K562 (cell line): ENCODE measurements at regions not wholly inside any gene's neighbourhood (a gene's known extent, or its start where the extent isn't known, plus 50 kb on each side); places are given as distances from the start of the nearest gene placed in this dataset.

Experiments
- ATAC-seq: fragments of 200-7000 bp; cut with Tn5 transposase; 3 replicates; pipeline ENCODE4 v1.9.1; 2020; ENCODE audit warnings: moderate library complexity
- BruUV-seq: library from RNA; stranded (reverse); fragments of 400-500 nt; replicated peaks from 2 replicates; lab custom pipeline; 2021; lab: Mats Ljungman, UMichigan
- CTCF ChIA-PET: fragments of 300-600 bp; formaldehyde crosslinking; extraction: SDS; loops from one replicate; lab custom pipeline; 2021; ENCODE audit warnings: low intra/inter-chr PET ratio; lab: Yijun Ruan, JAX
- POLR2A ChIA-PET: fragments of 300-600, 350-650 bp; sonication (Branson Sonifier 250); formaldehyde crosslinking; extraction: SDS; loops from one replicate; lab custom pipeline; 2021; ENCODE audit warnings: antibody characterized with exemption, inconsistent platforms; lab: Yijun Ruan, JAX
- DNase-seq, 4 experiments: peaks; one replicate each; pipeline versions ENCODE4 v3.0.0 to v3.0.0-alpha.2; 2011 to 2018; ENCODE audit warnings: low spot score in 3 of 4, mixed read lengths in 3 of 4; ENCODE audit errors: extremely low read depth in 1 of 4
- FAIRE-seq: peaks from 2 replicates; lab custom pipeline; 2011; peaks lifted over from hg19 to GRCh38; lab: Jason Lieb, UNC
- H2AFZ ChIP-seq: 2 replicates; pipeline ENCODE4 v1.6.0; 2011; ENCODE audit warnings: low read depth, low read length, control low read depth, inconsistent platforms
- H3K27ac ChIP-seq: fragments of 200-600 bp; 3 replicates; pipeline ENCODE4 v1.8.0; 2011; ENCODE audit warnings: low read depth, mild to moderate bottlenecking, control low read depth, inconsistent platforms, low read length, moderate library complexity, mixed read lengths; ENCODE audit errors: extremely low read depth
- H3K27me3 ChIP-seq, 2 experiments: fragments of 300-600 bp in 1 of 2; 2 replicates in 1 of 2; 3 replicates in 1 of 2; pipeline versions ENCODE4 v1.6.0 to v1.8.0; 2011; ENCODE audit warnings: inconsistent platforms in 2 of 2, low read length in 2 of 2, mild to moderate bottlenecking in 1 of 2, mixed read lengths in 1 of 2, moderate library complexity in 1 of 2; ENCODE audit not compliant: control insufficient read depth in 2 of 2, insufficient read depth in 2 of 2
- H3K36me3 ChIP-seq: fragments of 300-600 bp; 3 replicates; pipeline ENCODE4 v1.8.0; 2011; ENCODE audit warnings: mild to moderate bottlenecking, low read length, inconsistent platforms; ENCODE audit not compliant: control insufficient read depth, insufficient read depth
- H3K4me1 ChIP-seq, 2 experiments: fragments of 200-600 bp in 1 of 2; replicated peaks in 1 of 2; 2 replicates in 1 of 2; 3 replicates in 1 of 2; pipeline versions ENCODE4 v1.5.1 to v1.8.0; 2011; ENCODE audit warnings: inconsistent platforms in 2 of 2, low read length in 2 of 2, mild to moderate bottlenecking in 1 of 2, mixed read lengths in 1 of 2, moderate library complexity in 1 of 2; ENCODE audit not compliant: control insufficient read depth in 2 of 2, insufficient read depth in 2 of 2
- H3K4me2 ChIP-seq: 2 replicates; pipeline ENCODE4 v1.6.1; 2011; ENCODE audit warnings: low read length, control low read depth, inconsistent platforms, mixed read lengths; ENCODE audit not compliant: insufficient read depth
- H3K4me3 ChIP-seq: fragments of 200-600 bp; sonication (generic), shearing (Covaris generic); 2 replicates; pipeline ENCODE4 v1.5.1; 2016; ENCODE audit warnings: control low read depth, inconsistent platforms
- H3K79me2 ChIP-seq: fragments of 200-600 bp; 3 replicates; pipeline ENCODE4 v1.8.0; 2011; ENCODE audit warnings: low read length, inconsistent platforms; ENCODE audit not compliant: control insufficient read depth, insufficient read depth
- H3K9ac ChIP-seq, 2 experiments: 2 replicates each; pipeline versions ENCODE4 v1.6.0 to v1.6.1; 2011; ENCODE audit warnings: low read depth in 2 of 2, low read length in 2 of 2, control low read depth in 1 of 2, inconsistent platforms in 1 of 2, mild to moderate bottlenecking in 1 of 2, mixed read lengths in 1 of 2; ENCODE audit not compliant: insufficient read depth in 1 of 2
- H3K9me1 ChIP-seq: one replicate; pipeline ENCODE4 v1.6.0; 2011; ENCODE audit warnings: inconsistent platforms, mild to moderate bottlenecking, low read length, moderate library complexity; ENCODE audit not compliant: control insufficient read depth, insufficient read depth
- H3K9me3 ChIP-seq: replicated peaks from 2 replicates; pipeline ENCODE4 v1.5.1; 2011; ENCODE audit warnings: low read depth, low read length, inconsistent platforms; ENCODE audit not compliant: control insufficient read depth, insufficient read depth
- H4K20me1 ChIP-seq: replicated peaks from 2 replicates; pipeline ENCODE4 v1.6.1; 2011; ENCODE audit warnings: low read length, inconsistent platforms, mixed read lengths; ENCODE audit not compliant: control insufficient read depth, insufficient read depth
- ARID1B ChIP-seq: fragments of 450-650 bp; IDR thresholded peaks from 2 replicates; pipeline ENCODE4 v1.6.1; 2016; ENCODE audit warnings: antibody characterized with exemption, mild to moderate bottlenecking, inconsistent platforms
- CBX8 ChIP-seq: fragments of 200-600 bp; sonication (generic); IDR thresholded peaks from 2 replicates; pipeline ENCODE4 v1.6.1; 2012; ENCODE audit warnings: borderline replicate concordance, mixed run types, low read depth, mild to moderate bottlenecking, moderate library complexity, mixed read lengths, low read length, control low read depth, inconsistent platforms; ENCODE audit not compliant: poor library complexity, severe bottlenecking; ENCODE audit errors: extremely low read depth
- CTBP1 ChIP-seq: fragments of 450-650 bp; IDR thresholded peaks from 2 replicates; pipeline ENCODE4 v1.6.1; 2016; ENCODE audit warnings: borderline replicate concordance
- KLF6 ChIP-seq: fragments of 250-450 bp; sonication (Bioruptor Pico); IDR thresholded peaks from 2 replicates; pipeline ENCODE4 v1.4.0; 2020; ENCODE audit warnings: mild to moderate bottlenecking, moderate library complexity, borderline replicate concordance
- MTA2 ChIP-seq: fragments of 450-650 bp; IDR thresholded peaks from 2 replicates; pipeline ENCODE4 v1.6.1; 2016; ENCODE audit warnings: low read depth
- NONO ChIP-seq, 2 experiments: fragments of 200-400 bp in 1 of 2; fragments of 450-650 bp in 1 of 2; formaldehyde crosslinking in 1 of 2; IDR thresholded peaks; 2 replicates each; pipeline ENCODE4 v1.6.1; 2017; ENCODE audit warnings: low read depth in 2 of 2, mild to moderate bottlenecking in 2 of 2, moderate library complexity in 2 of 2, low read length in 1 of 2
- PPARD ChIP-seq: fragments of 250-450 bp; sonication (Bioruptor Pico); IDR thresholded peaks from 2 replicates; pipeline ENCODE4 v1.8.0; 2022; ENCODE audit warnings: inconsistent platforms, mild to moderate bottlenecking, moderate library complexity
- TRIM28 ChIP-seq: fragments of 450-650 bp; IDR thresholded peaks from 2 replicates; pipeline ENCODE4 v1.6.1; 2017
- XRCC4 ChIP-seq: IDR thresholded peaks from one replicate; pipeline ENCODE4 v1.6.1; 2011; ENCODE audit not compliant: insufficient read depth, insufficient read length; ENCODE audit errors: extremely low read depth
- ZNF174 ChIP-seq: fragments of 250-450 bp; sonication (Bioruptor Pico); IDR thresholded peaks from 2 replicates; pipeline ENCODE4 v1.4.0; 2020; ENCODE audit warnings: mild to moderate bottlenecking
- ZNF274 ChIP-seq: IDR thresholded peaks from 2 replicates; pipeline ENCODE4 v1.6.1; 2011; ENCODE audit warnings: low read depth, mild to moderate bottlenecking, low read length, moderate library complexity, borderline replicate concordance
- ZNF408 ChIP-seq: fragments of 250-450 bp; sonication (Bioruptor Pico); IDR thresholded peaks from 2 replicates; pipeline ENCODE4 v1.4.0; 2020; ENCODE audit warnings: low read depth, mild to moderate bottlenecking, moderate library complexity
- ZNF507 ChIP-seq: conservative IDR thresholded peaks from 2 replicates; pipeline ENCODE4 v1.6.1; 2017; ENCODE audit warnings: missing genetic modification characterization, missing compliant biosample characterization
- WGBS: fragments of 100-300 bp; shearing (Covaris generic); methylation state at CpG from one replicate; pipeline ENCODE4 v1.1.6; 2016; ENCODE audit warnings: low coverage, mixed read lengths; ENCODE audit not compliant: insufficient coverage; ENCODE audit errors: missing lambda C conversion rate; 5-methylcytosine and 5-hydroxymethylcytosine counted together
- in situ Hi-C: fragments of 300-500 bp; cut with MboI; formaldehyde crosslinking; loops from 4 replicates; pipeline ENCODE4 v1.15.0; 2018; ENCODE audit warnings: inconsistent platforms, mixed read lengths
- intact Hi-C: fragments of 100-400 bp; cut with micrococcal nuclease; formaldehyde crosslinking; loops from 2 replicates; pipeline ENCODE4 v1.14.2; 2022
- TF ChIP-seq, protein P1 (sequence below): fragments of 250-450 bp; sonication (Bioruptor Pico); IDR thresholded peaks from 2 replicates; pipeline ENCODE4 v1.5.0; 2022; ENCODE audit warnings: mild to moderate bottlenecking
- TF ChIP-seq, protein P2 (sequence below): fragments of 250-450 bp; sonication (Bioruptor Pico); IDR thresholded peaks from 2 replicates; pipeline ENCODE4 v1.5.0; 2021
- TF ChIP-seq, protein P3 (sequence below): sonication (generic); formaldehyde crosslinking; IDR thresholded peaks from 2 replicates; pipeline ENCODE4 v1.8.1; 2023; ENCODE audit warnings: mild to moderate bottlenecking, missing genetic modification reagents
- TF ChIP-seq, protein P4 (sequence below): sonication (generic); formaldehyde crosslinking; IDR thresholded peaks from 2 replicates; pipeline ENCODE4 v1.8.0; 2022; ENCODE audit warnings: mild to moderate bottlenecking, missing genetic modification reagents

DNA sequence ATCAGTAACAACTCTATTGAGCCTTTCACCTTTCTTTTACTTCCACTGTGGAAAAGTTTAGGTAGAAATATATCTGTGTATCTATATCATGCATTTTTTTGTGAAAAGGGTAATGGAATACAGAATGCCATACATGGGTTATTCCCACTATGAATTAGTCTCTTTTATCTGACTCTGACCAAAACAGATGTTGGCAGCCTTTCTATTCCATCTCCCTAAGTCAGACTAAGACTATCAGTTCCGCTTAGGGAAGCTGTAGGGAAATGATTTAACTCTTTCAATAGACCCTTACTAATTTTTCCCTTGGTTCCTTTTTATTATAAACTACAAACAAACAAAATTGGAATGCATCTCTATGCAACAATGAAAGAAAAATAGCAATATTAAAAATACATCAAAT is 92.3 kb upstream of the LEF1 start:
- WGBS: 6% methylated on average over 1 of the region's 1 CpG
- intact Hi-C loops: no loop called here
- CTCF ChIA-PET: no interaction called here
- TF ChIP-seq CBX8 (no peak), ARID1B (no peak), KLF6 (CRISPR knock-in tag) (no peak), CTBP1 (no peak), XRCC4 (no peak), PPARD (CRISPR knock-in tag) (no peak), ZNF274 (no peak), ZNF507 (tag) (no peak), MTA2 (no peak), TRIM28 (no peak), ZNF174 (CRISPR knock-in tag) (no peak), ZNF408 (CRISPR knock-in tag) (no peak), NONO (IDR thresholded peaks at IDR 0.05; ENCODE audit: low read depth in 2 of 2, low read length in 1 of 2) (no peak)
- TF ChIP-seq, protein P1, sequence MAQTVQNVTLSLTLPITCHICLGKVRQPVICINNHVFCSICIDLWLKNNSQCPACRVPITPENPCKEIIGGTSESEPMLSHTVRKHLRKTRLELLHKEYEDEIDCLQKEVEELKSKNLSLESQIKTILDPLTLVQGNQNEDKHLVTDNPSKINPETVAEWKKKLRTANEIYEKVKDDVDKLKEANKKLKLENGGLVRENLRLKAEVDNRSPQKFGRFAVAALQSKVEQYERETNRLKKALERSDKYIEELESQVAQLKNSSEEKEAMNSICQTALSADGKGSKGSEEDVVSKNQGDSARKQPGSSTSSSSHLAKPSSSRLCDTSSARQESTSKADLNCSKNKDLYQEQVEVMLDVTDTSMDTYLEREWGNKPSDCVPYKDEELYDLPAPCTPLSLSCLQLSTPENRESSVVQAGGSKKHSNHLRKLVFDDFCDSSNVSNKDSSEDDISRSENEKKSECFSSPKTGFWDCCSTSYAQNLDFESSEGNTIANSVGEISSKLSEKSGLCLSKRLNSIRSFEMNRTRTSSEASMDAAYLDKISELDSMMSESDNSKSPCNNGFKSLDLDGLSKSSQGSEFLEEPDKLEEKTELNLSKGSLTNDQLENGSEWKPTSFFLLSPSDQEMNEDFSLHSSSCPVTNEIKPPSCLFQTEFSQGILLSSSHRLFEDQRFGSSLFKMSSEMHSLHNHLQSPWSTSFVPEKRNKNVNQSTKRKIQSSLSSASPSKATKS: no peak
- TF ChIP-seq, protein P2, sequence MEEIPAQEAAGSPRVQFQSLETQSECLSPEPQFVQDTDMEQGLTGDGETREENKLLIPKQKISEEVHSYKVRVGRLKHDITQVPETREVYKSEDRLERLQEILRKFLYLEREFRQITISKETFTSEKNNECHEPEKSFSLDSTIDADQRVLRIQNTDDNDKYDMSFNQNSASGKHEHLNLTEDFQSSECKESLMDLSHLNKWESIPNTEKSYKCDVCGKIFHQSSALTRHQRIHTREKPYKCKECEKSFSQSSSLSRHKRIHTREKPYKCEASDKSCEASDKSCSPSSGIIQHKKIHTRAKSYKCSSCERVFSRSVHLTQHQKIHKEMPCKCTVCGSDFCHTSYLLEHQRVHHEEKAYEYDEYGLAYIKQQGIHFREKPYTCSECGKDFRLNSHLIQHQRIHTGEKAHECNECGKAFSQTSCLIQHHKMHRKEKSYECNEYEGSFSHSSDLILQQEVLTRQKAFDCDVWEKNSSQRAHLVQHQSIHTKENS (CRISPR knock-in tag): no peak
- TF ChIP-seq, protein P3, sequence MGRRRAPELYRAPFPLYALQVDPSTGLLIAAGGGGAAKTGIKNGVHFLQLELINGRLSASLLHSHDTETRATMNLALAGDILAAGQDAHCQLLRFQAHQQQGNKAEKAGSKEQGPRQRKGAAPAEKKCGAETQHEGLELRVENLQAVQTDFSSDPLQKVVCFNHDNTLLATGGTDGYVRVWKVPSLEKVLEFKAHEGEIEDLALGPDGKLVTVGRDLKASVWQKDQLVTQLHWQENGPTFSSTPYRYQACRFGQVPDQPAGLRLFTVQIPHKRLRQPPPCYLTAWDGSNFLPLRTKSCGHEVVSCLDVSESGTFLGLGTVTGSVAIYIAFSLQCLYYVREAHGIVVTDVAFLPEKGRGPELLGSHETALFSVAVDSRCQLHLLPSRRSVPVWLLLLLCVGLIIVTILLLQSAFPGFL (CRISPR knock-in tag): no peak
- TF ChIP-seq, protein P4, sequence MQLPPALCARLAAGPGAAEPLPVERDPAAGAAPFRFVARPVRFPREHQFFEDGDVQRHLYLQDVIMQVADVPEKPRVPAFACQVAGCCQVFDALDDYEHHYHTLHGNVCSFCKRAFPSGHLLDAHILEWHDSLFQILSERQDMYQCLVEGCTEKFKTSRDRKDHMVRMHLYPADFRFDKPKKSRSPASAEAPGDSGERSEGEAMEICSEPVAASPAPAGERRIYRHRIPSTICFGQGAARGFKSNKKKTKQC: no peak

More for the DNA sequence above, 92.3 kb upstream of the LEF1 start:
- Histone ChIP-seq H3K9me1 (no peaks in the 10 kb centered on the region), H3K9me3 (no peaks in the 10 kb centered on the region), H3K4me3 (no peak overlapping the region), H3K4me1 (no peaks in the 10 kb centered on the region), H2AFZ (no peak overlapping the region), H3K27me3 (no peaks in the 10 kb centered on the region; a peak in 2 of 5 replicates), H3K36me3 (no peaks in the 10 kb centered on the region), H3K79me2 (no peaks in the 10 kb centered on the region), H3K4me2 (no peak overlapping the region), H3K27ac (no peak overlapping the region), H3K9ac (no peak overlapping the region), H4K20me1 (no peaks in the 10 kb centered on the region)
- BruUV-seq: no TSS peak
- no peak for ATAC-seq
- DNase-seq: no peak
- in situ Hi-C loops: no loop called here
- FAIRE-seq: no peak
- POLR2A ChIA-PET: interaction anchor here (0.6 kb wide), 2 partner anchors 12 to 273 kb away, joined by 3 to 6 read pairs; no protein-coding TSS in a partner anchor
